Ishikawa (cell line): ENCODE measurements at regions not wholly inside any gene's neighbourhood (a gene's known extent, or its start where the extent isn't known, plus 50 kb on each side); places are given as distances from the start of the nearest gene placed in this dataset.

ENCODE experiments used
- CEBPB ChIP-seq: IDR thresholded peaks from 2 replicates; pipeline ENCODE4 v1.6.1; 2012
- CREB1 ChIP-seq: IDR thresholded peaks from 2 replicates; pipeline ENCODE4 v1.6.1; 2012; ENCODE audit warnings: low read depth
- EGR1 ChIP-seq: IDR thresholded peaks from 2 replicates; pipeline ENCODE4 v1.6.1; 2012
- EP300 ChIP-seq: IDR thresholded peaks from 2 replicates; pipeline ENCODE4 v1.6.1; 2012; ENCODE audit warnings: borderline replicate concordance
- MAX ChIP-seq: IDR thresholded peaks from 2 replicates; pipeline ENCODE4 v1.6.1; 2012
- NFIC ChIP-seq: IDR thresholded peaks from 2 replicates; pipeline ENCODE4 v1.6.1; 2012
- RAD21 ChIP-seq: IDR thresholded peaks from 2 replicates; pipeline ENCODE4 v1.6.1; 2012; ENCODE audit warnings: low read depth
- REST ChIP-seq: IDR thresholded peaks from 2 replicates; pipeline ENCODE4 v1.6.1; 2012; ENCODE audit warnings: low read depth, mild to moderate bottlenecking
- TAF1 ChIP-seq: IDR thresholded peaks from 2 replicates; pipeline ENCODE4 v1.6.1; 2012; ENCODE audit warnings: low read depth, mild to moderate bottlenecking
- TCF12 ChIP-seq: IDR thresholded peaks from 2 replicates; pipeline ENCODE4 v1.6.1; 2012; ENCODE audit warnings: low read depth
- TEAD4 ChIP-seq: IDR thresholded peaks from 2 replicates; pipeline ENCODE4 v1.6.1; 2012
- USF1 ChIP-seq: IDR thresholded peaks from 2 replicates; pipeline ENCODE4 v1.6.1; 2012
- YY1 ChIP-seq: IDR thresholded peaks from 2 replicates; pipeline ENCODE4 v1.6.1; 2012; ENCODE audit warnings: low read depth
- ZBTB7A ChIP-seq: IDR thresholded peaks from 2 replicates; pipeline ENCODE4 v1.6.1; 2012; ENCODE audit warnings: low read depth

- TF ChIP-seq MAX (no peak), RAD21 (no peak), EP300 (no peak), REST (no peak), TEAD4 (no peak), EGR1 (no peak), TCF12 (no peak), CEBPB (no peak), CREB1 (no peak), TAF1 (no peak), ZBTB7A (no peak), USF1 (no peak), YY1 (no peak), NFIC (no peak)
These were observed 105.2 kb upstream of the SOX1 start for GRCh38 chr13:111961651-111962192.
